K562 (cell line): ENCODE measurements at regions not wholly inside any gene's neighbourhood (a gene's known extent, or its start where the extent isn't known, plus 50 kb on each side); places are given as distances from the start of the nearest gene placed in this dataset.

Experiments
- ATAC-seq: fragments of 200-7000 bp; cut with Tn5 transposase; 3 replicates; pipeline ENCODE4 v1.9.1; 2020; ENCODE audit warnings: moderate library complexity
- BruUV-seq: library from RNA; stranded (reverse); fragments of 400-500 nt; replicated peaks from 2 replicates; lab custom pipeline; 2021; lab: Mats Ljungman, UMichigan
- CTCF ChIA-PET: fragments of 300-600 bp; formaldehyde crosslinking; extraction: SDS; loops from one replicate; lab custom pipeline; 2021; ENCODE audit warnings: low intra/inter-chr PET ratio; lab: Yijun Ruan, JAX
- POLR2A ChIA-PET: fragments of 300-600, 350-650 bp; sonication (Branson Sonifier 250); formaldehyde crosslinking; extraction: SDS; loops from one replicate; lab custom pipeline; 2021; ENCODE audit warnings: antibody characterized with exemption, inconsistent platforms; lab: Yijun Ruan, JAX
- DNase-seq, 4 experiments: peaks; one replicate each; pipeline versions ENCODE4 v3.0.0 to v3.0.0-alpha.2; 2011 to 2018; ENCODE audit warnings: low spot score in 3 of 4, mixed read lengths in 3 of 4; ENCODE audit errors: extremely low read depth in 1 of 4
- FAIRE-seq: peaks from 2 replicates; lab custom pipeline; 2011; peaks lifted over from hg19 to GRCh38; lab: Jason Lieb, UNC
- H2AFZ ChIP-seq: 2 replicates; pipeline ENCODE4 v1.6.0; 2011; ENCODE audit warnings: low read depth, low read length, control low read depth, inconsistent platforms
- H3K27ac ChIP-seq: fragments of 200-600 bp; 3 replicates; pipeline ENCODE4 v1.8.0; 2011; ENCODE audit warnings: low read depth, mild to moderate bottlenecking, control low read depth, inconsistent platforms, low read length, moderate library complexity, mixed read lengths; ENCODE audit errors: extremely low read depth
- H3K27me3 ChIP-seq, 2 experiments: fragments of 300-600 bp in 1 of 2; 2 replicates in 1 of 2; 3 replicates in 1 of 2; pipeline versions ENCODE4 v1.6.0 to v1.8.0; 2011; ENCODE audit warnings: inconsistent platforms in 2 of 2, low read length in 2 of 2, mild to moderate bottlenecking in 1 of 2, mixed read lengths in 1 of 2, moderate library complexity in 1 of 2; ENCODE audit not compliant: control insufficient read depth in 2 of 2, insufficient read depth in 2 of 2
- H3K36me3 ChIP-seq: fragments of 300-600 bp; 3 replicates; pipeline ENCODE4 v1.8.0; 2011; ENCODE audit warnings: mild to moderate bottlenecking, low read length, inconsistent platforms; ENCODE audit not compliant: control insufficient read depth, insufficient read depth
- H3K4me1 ChIP-seq, 2 experiments: fragments of 200-600 bp in 1 of 2; replicated peaks in 1 of 2; 2 replicates in 1 of 2; 3 replicates in 1 of 2; pipeline versions ENCODE4 v1.5.1 to v1.8.0; 2011; ENCODE audit warnings: inconsistent platforms in 2 of 2, low read length in 2 of 2, mild to moderate bottlenecking in 1 of 2, mixed read lengths in 1 of 2, moderate library complexity in 1 of 2; ENCODE audit not compliant: control insufficient read depth in 2 of 2, insufficient read depth in 2 of 2
- H3K4me2 ChIP-seq: 2 replicates; pipeline ENCODE4 v1.6.1; 2011; ENCODE audit warnings: low read length, control low read depth, inconsistent platforms, mixed read lengths; ENCODE audit not compliant: insufficient read depth
- H3K4me3 ChIP-seq: fragments of 200-600 bp; sonication (generic), shearing (Covaris generic); 2 replicates; pipeline ENCODE4 v1.5.1; 2016; ENCODE audit warnings: control low read depth, inconsistent platforms
- H3K79me2 ChIP-seq: fragments of 200-600 bp; 3 replicates; pipeline ENCODE4 v1.8.0; 2011; ENCODE audit warnings: low read length, inconsistent platforms; ENCODE audit not compliant: control insufficient read depth, insufficient read depth
- H3K9ac ChIP-seq, 2 experiments: 2 replicates each; pipeline versions ENCODE4 v1.6.0 to v1.6.1; 2011; ENCODE audit warnings: low read depth in 2 of 2, low read length in 2 of 2, control low read depth in 1 of 2, inconsistent platforms in 1 of 2, mild to moderate bottlenecking in 1 of 2, mixed read lengths in 1 of 2; ENCODE audit not compliant: insufficient read depth in 1 of 2
- H3K9me1 ChIP-seq: one replicate; pipeline ENCODE4 v1.6.0; 2011; ENCODE audit warnings: inconsistent platforms, mild to moderate bottlenecking, low read length, moderate library complexity; ENCODE audit not compliant: control insufficient read depth, insufficient read depth
- H3K9me3 ChIP-seq: replicated peaks from 2 replicates; pipeline ENCODE4 v1.5.1; 2011; ENCODE audit warnings: low read depth, low read length, inconsistent platforms; ENCODE audit not compliant: control insufficient read depth, insufficient read depth
- H4K20me1 ChIP-seq: replicated peaks from 2 replicates; pipeline ENCODE4 v1.6.1; 2011; ENCODE audit warnings: low read length, inconsistent platforms, mixed read lengths; ENCODE audit not compliant: control insufficient read depth, insufficient read depth
- DLX4 ChIP-seq: fragments of 250-450 bp; sonication (Bioruptor Pico); IDR thresholded peaks from 2 replicates; pipeline ENCODE4 v1.6.1; 2021; ENCODE audit warnings: mild to moderate bottlenecking
- KDM1A ChIP-seq, 2 experiments: fragments of 450-650 bp; IDR thresholded peaks; 2 replicates each; pipeline ENCODE4 v1.6.1; 2016; ENCODE audit warnings: mild to moderate bottlenecking in 2 of 2
- MTF1 ChIP-seq: fragments of 250-450 bp; sonication (Bioruptor Pico); IDR thresholded peaks from 2 replicates; pipeline ENCODE4 v1.9.0; 2021; ENCODE audit warnings: moderate library complexity, mild to moderate bottlenecking, inconsistent platforms, borderline replicate concordance
- RNF2 ChIP-seq: sonication (generic); IDR thresholded peaks from 2 replicates; pipeline ENCODE4 v1.6.1; 2016
- SETDB1 ChIP-seq: IDR thresholded peaks from one replicate; pipeline ENCODE4 v1.6.1; 2012; ENCODE audit warnings: low read length, control low read depth, inconsistent platforms
- SLC30A9 ChIP-seq: fragments of 250-450 bp; sonication (Bioruptor Pico); IDR thresholded peaks from 2 replicates; pipeline ENCODE4 v1.8.0; 2022; ENCODE audit warnings: mild to moderate bottlenecking, moderate library complexity
- TAF1 ChIP-seq: IDR thresholded peaks from 2 replicates; pipeline ENCODE4 v1.6.1; 2011; ENCODE audit warnings: mild to moderate bottlenecking, low read length, moderate library complexity; ENCODE audit not compliant: insufficient read depth, control insufficient read depth, severe bottlenecking; ENCODE audit errors: extremely low read depth
- ZNF280B ChIP-seq: fragments of 250-450 bp; sonication (Bioruptor Pico); IDR thresholded peaks from 2 replicates; pipeline ENCODE4 v1.5.1; 2021; ENCODE audit warnings: mild to moderate bottlenecking
- ZNF318 ChIP-seq, 2 experiments: fragments of 450-650 bp; IDR thresholded peaks; 2 replicates each; pipeline ENCODE4 v1.6.1; 2016; ENCODE audit warnings: mild to moderate bottlenecking in 2 of 2, borderline replicate concordance in 1 of 2, low read depth in 1 of 2, moderate library complexity in 1 of 2
- ZSCAN29 ChIP-seq: fragments of 450-650 bp; IDR thresholded peaks from 2 replicates; pipeline ENCODE4 v1.6.1; 2017
- WGBS: fragments of 100-300 bp; shearing (Covaris generic); methylation state at CpG from one replicate; pipeline ENCODE4 v1.1.6; 2016; ENCODE audit warnings: low coverage, mixed read lengths; ENCODE audit not compliant: insufficient coverage; ENCODE audit errors: missing lambda C conversion rate; 5-methylcytosine and 5-hydroxymethylcytosine counted together
- in situ Hi-C: fragments of 300-500 bp; cut with MboI; formaldehyde crosslinking; loops from 4 replicates; pipeline ENCODE4 v1.15.0; 2018; ENCODE audit warnings: inconsistent platforms, mixed read lengths
- intact Hi-C: fragments of 100-400 bp; cut with micrococcal nuclease; formaldehyde crosslinking; loops from 2 replicates; pipeline ENCODE4 v1.14.2; 2022
- TF ChIP-seq, protein P1 (sequence below): sonication (generic); formaldehyde crosslinking; IDR thresholded peaks from 2 replicates; pipeline ENCODE4 v1.8.0; 2023; ENCODE audit warnings: mild to moderate bottlenecking, missing genetic modification reagents

DNA sequence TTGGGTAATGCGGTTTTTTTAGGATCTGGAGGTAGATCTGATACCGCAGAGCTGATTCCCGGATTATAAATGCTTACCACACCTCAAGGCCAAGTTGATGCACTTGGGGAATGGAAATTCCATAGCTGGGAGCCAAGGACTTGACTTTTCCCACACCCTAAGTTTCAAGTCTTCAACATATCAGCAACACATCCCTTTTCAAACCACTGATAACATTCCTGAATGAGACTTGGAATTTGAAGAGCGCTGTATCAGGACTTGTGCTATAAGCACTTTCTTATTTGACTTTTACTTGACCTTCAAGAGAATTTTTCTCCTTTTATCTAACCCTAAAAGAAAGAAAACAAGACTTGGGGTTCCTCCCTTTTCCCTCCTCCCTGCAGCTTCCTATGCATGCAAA lies 90.6 kb upstream of the NAA20 start:
- WGBS = 3% methylated on average over 4 of the region's 4 CpGs
- FAIRE-seq = no peak
- H3K9me1 ChIP-seq = no peaks in the 10 kb centered on the region
- no peak for TF ChIP-seq SETDB1
- TF ChIP-seq ZSCAN29 = no peak
- no peak for TF ChIP-seq ZNF318 (IDR thresholded peaks at IDR 0.05; ENCODE audit: borderline replicate concordance in 1 of 2, low read depth in 1 of 2)
- no peak for TF ChIP-seq KDM1A (IDR thresholded peaks at IDR 0.05)
- no peak for TF ChIP-seq ZNF280B (CRISPR knock-in tag)
- no peak for TF ChIP-seq SLC30A9 (CRISPR knock-in tag)
- TF ChIP-seq, protein P1, sequence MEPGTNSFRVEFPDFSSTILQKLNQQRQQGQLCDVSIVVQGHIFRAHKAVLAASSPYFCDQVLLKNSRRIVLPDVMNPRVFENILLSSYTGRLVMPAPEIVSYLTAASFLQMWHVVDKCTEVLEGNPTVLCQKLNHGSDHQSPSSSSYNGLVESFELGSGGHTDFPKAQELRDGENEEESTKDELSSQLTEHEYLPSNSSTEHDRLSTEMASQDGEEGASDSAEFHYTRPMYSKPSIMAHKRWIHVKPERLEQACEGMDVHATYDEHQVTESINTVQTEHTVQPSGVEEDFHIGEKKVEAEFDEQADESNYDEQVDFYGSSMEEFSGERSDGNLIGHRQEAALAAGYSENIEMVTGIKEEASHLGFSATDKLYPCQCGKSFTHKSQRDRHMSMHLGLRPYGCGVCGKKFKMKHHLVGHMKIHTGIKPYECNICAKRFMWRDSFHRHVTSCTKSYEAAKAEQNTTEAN (CRISPR knock-in tag) = no peak
- TF ChIP-seq DLX4 (CRISPR knock-in tag) = no peak
- no peak for TF ChIP-seq MTF1
- no peak for TF ChIP-seq RNF2
- TF ChIP-seq TAF1 = no peak

More for the DNA sequence above, 90.6 kb upstream of the NAA20 start:
- CTCF ChIA-PET = no interaction called here
- Histone ChIP-seq H3K4me2 (no peak overlapping the region), H3K27me3 (no peaks in the 10 kb centered on the region; a peak in 1 of 5 replicates), H4K20me1 (no peaks in the 10 kb centered on the region), H3K4me3 (no peak overlapping the region), H3K79me2 (no peaks in the 10 kb centered on the region), H3K36me3 (no peaks in the 10 kb centered on the region), H2AFZ (no peak overlapping the region), H3K9me3 (no peaks in the 10 kb centered on the region), H3K9ac (no peak overlapping the region), H3K27ac (no peak overlapping the region), H3K4me1 (no peaks in the 10 kb centered on the region)
- BruUV-seq = no TSS peak
- DNase-seq (no peak), ATAC-seq (no peak)
- POLR2A ChIA-PET = no interaction called here
- intact Hi-C loops = no loop called here
- in situ Hi-C loops = no loop called here
